Breast epithelium (tissue), 4 donors: ENCODE measurements at regions not wholly inside any gene's neighbourhood (a gene's known extent, or its start where the extent isn't known, plus 50 kb on each side); places are given as distances from the start of the nearest gene placed in this dataset.

Experiments used
- DNase-seq, 2 donors: peaks; one replicate each; pipeline ENCODE4 v3.0.0-alpha.2; 2019; ENCODE audit warnings: low spot score in 2 of 2
- H3K27ac ChIP-seq, 2 donors: fragments of 200-600 bp; sonication (generic) in 1 of 2; one replicate each; pipeline ENCODE4 v1.5.1; 2016 to 2019; ENCODE audit warnings: mild to moderate bottlenecking in 1 of 2
- H3K27me3 ChIP-seq, 2 donors: fragments of 200-600 bp; sonication (generic) in 1 of 2; one replicate each; pipeline versions ENCODE4 v1.5.1 to v1.6.0; 2017 to 2019; ENCODE audit warnings: control low read depth in 1 of 2, mild to moderate bottlenecking in 1 of 2
- H3K36me3 ChIP-seq: fragments of 200-600 bp; one replicate; pipeline ENCODE4 v1.5.1; 2019
- H3K4me1 ChIP-seq, 2 donors: fragments of 200-600 bp; sonication (generic); one replicate each; pipeline ENCODE4 v1.5.1; 2016 to 2019; ENCODE audit warnings: control low read depth in 1 of 2
- H3K4me3 ChIP-seq, 3 donors: fragments of 200-600 bp; sonication (generic); 1 replicate in 2 of 3; 2 replicates in 1 of 3; pipeline ENCODE4 v1.5.1; 2016 to 2019; ENCODE audit warnings: mild to moderate bottlenecking in 3 of 3, moderate library complexity in 2 of 3
- H3K9me3 ChIP-seq, 2 donors: fragments of 200-600 bp; sonication (generic) in 1 of 2; one replicate each; pipeline ENCODE4 v1.5.1; 2016 to 2019; ENCODE audit warnings: control low read depth in 1 of 2
- POLR2A ChIP-seq: fragments of 450-650 bp; IDR thresholded peaks from one replicate; pipeline ENCODE4 v1.6.1; 2016; ENCODE audit warnings: antibody characterized with exemption, mild to moderate bottlenecking, moderate library complexity
- POLR2AphosphoS5 ChIP-seq, 3 donors: sonication (generic); formaldehyde crosslinking; IDR thresholded peaks; one replicate each; pipeline ENCODE4 v1.6.1; 2017; ENCODE audit warnings: antibody characterized with exemption in 3 of 3
- intact Hi-C: fragments of 100-400 bp; cut with DNase I; formaldehyde crosslinking; loops from one replicate; pipeline ENCODE4 v1.15.1; 2023; ENCODE audit warnings: low total_unique reads
- TF ChIP-seq, protein P1 (sequence below), 3 donors: fragments of 450-650 bp; IDR thresholded peaks; one replicate each; pipeline ENCODE4 v1.5.1; 2016 to 2017; ENCODE audit warnings: antibody characterized with exemption in 3 of 3, mild to moderate bottlenecking in 3 of 3, moderate library complexity in 3 of 3

- Histone ChIP-seq H3K27ac (no peak overlapping the region), H3K9me3 (peaks cover 0 to 14% of the 10 kb centered on the region in 2 donors), H3K4me3 (no peak overlapping the region), H3K27me3 (no peaks in the 10 kb centered on the region), H3K4me1 (no peaks in the 10 kb centered on the region), H3K36me3 (no peaks in the 10 kb centered on the region)
- intact Hi-C loops, result no loop called here
- TF ChIP-seq POLR2A (no peak), POLR2AphosphoS5 (IDR thresholded peaks at IDR 0.05) (no peak)
- TF ChIP-seq, protein P1, sequence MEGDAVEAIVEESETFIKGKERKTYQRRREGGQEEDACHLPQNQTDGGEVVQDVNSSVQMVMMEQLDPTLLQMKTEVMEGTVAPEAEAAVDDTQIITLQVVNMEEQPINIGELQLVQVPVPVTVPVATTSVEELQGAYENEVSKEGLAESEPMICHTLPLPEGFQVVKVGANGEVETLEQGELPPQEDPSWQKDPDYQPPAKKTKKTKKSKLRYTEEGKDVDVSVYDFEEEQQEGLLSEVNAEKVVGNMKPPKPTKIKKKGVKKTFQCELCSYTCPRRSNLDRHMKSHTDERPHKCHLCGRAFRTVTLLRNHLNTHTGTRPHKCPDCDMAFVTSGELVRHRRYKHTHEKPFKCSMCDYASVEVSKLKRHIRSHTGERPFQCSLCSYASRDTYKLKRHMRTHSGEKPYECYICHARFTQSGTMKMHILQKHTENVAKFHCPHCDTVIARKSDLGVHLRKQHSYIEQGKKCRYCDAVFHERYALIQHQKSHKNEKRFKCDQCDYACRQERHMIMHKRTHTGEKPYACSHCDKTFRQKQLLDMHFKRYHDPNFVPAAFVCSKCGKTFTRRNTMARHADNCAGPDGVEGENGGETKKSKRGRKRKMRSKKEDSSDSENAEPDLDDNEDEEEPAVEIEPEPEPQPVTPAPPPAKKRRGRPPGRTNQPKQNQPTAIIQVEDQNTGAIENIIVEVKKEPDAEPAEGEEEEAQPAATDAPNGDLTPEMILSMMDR (IDR thresholded peaks at IDR 0.05), result no peak
- no peak for DNase-seq
These were observed 986.9 kb downstream of the TYW1 start for GRCh38 chr7:67983486-67983885.

DNA sequence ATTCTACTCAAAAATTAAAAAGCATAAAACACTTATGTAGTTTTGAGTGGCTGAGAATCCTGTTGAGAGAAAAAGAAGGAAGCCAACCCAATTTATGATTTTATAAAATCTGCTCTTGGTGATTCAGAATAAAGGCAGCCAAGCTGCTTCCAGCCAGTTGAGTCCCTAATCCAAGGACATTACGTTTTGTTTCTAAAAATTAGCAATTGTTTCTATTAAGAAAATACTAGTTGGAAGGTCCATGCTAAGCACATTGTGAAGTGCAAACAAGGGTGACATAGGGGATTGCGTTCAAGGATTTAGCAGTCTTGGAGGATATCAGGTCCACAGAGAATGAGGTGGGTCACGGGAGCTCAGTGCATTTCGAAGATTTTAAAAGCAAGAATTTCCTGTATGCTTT is 987.7 kb downstream of the TYW1 start:
- TF ChIP-seq POLR2A, result no peak
- TF ChIP-seq POLR2AphosphoS5 (IDR thresholded peaks at IDR 0.05), result no peak
- TF ChIP-seq, protein P1 (IDR thresholded peaks at IDR 0.05), result no peak
- DNase-seq, result no peak
- Histone ChIP-seq H3K9me3 (peaks cover 0 to 14% of the 10 kb centered on the region in 2 donors), H3K4me3 (no peak overlapping the region), H3K36me3 (no peaks in the 10 kb centered on the region), H3K27me3 (no peaks in the 10 kb centered on the region), H3K4me1 (no peaks in the 10 kb centered on the region), H3K27ac (no peak overlapping the region)
- intact Hi-C loops, result no loop called here

DNA sequence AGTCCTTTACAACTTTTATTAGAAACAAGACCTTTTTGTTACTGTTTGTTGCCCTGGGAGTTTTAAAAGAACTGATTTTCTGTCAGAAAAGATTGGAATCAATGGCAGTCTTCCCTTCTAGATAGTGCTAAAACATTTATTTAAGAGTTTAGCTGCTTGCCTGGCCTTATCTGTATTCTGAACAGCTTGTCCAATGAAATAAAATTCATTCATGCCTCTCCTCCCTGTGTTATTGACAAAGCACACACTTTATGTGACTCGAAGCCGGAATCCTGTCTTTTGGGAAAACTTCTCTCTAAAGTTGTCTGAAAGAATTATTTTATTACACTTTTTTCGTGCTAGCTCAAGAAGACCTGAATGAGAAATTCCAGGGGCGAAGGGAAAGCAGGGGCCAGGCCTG is 992.5 kb downstream of the TYW1 start:
- no peak for DNase-seq
- Histone ChIP-seq H3K27ac (no peak overlapping the region), H3K27me3 (no peaks in the 10 kb centered on the region), H3K4me3 (no peak overlapping the region), H3K36me3 (no peaks in the 10 kb centered on the region), H3K9me3 (no peaks in the 10 kb centered on the region), H3K4me1 (no peaks in the 10 kb centered on the region)
- intact Hi-C loops, result no loop called here
- TF ChIP-seq, protein P1 (IDR thresholded peaks at IDR 0.05), result no peak
- no peak for TF ChIP-seq POLR2A
- no peak for TF ChIP-seq POLR2AphosphoS5 (IDR thresholded peaks at IDR 0.05)

- no peaks in the 10 kb centered on the region for H3K9me3 ChIP-seq
- intact Hi-C loops, result no loop called here
- no peak overlapping the region for H3K27ac ChIP-seq
- DNase-seq, result no peak
- no peaks in the 10 kb centered on the region for H3K36me3 ChIP-seq
- TF ChIP-seq POLR2A (no peak), POLR2AphosphoS5 (IDR thresholded peaks at IDR 0.05) (no peak)
- TF ChIP-seq, protein P1 (IDR thresholded peaks at IDR 0.05), result no peak
- no peaks in the 10 kb centered on the region for H3K27me3 ChIP-seq
- H3K4me1 ChIP-seq, result no peaks in the 10 kb centered on the region
- H3K4me3 ChIP-seq, result no peak overlapping the region
These were observed 993.4 kb downstream of the TYW1 start for GRCh38 chr7:67990003-67990402.

DNA sequence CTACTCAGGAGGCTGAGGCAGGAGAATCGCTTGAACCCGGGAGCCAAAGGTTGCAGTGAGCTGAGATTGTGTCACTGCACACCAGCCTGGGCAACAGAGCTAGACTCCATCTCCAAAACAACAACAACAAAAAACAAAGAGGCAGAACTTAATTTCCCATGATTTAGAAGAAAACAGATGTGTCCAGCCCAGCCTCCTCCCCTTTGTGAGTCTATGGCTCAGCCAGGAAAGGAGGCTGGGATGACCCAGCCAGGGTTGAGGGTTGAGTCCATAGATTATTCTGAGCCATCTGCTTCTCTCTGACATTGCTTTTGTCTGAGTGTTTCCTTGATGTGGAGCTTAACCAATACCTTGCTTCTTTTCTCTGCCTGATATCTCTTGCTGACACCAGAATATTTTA is 994.1 kb downstream of the TYW1 start:
- TF ChIP-seq POLR2AphosphoS5 (IDR thresholded peaks at IDR 0.05), result no peak
- no peak for TF ChIP-seq POLR2A
- TF ChIP-seq, protein P1 (IDR thresholded peaks at IDR 0.05), result no peak
- no peak for DNase-seq
- no peaks in the 10 kb centered on the region for H3K9me3 ChIP-seq
- no peak overlapping the region for H3K4me3 ChIP-seq
- H3K27me3 ChIP-seq, result no peaks in the 10 kb centered on the region
- intact Hi-C loops, result no loop called here
- no peaks in the 10 kb centered on the region for H3K4me1 ChIP-seq
- H3K27ac ChIP-seq, result no peak overlapping the region
- no peaks in the 10 kb centered on the region for H3K36me3 ChIP-seq
